ENCODE measurements at regions not wholly inside any gene's neighbourhood (a gene's known extent, or its start where the extent isn't known, plus 50 kb on each side); places are given as distances from the start of the nearest gene placed in this dataset.

GRCh38 chrY:13092986-13093385 is 188.3 kb downstream of the DDX3Y start (continued):
- TF ChIP-seq HNF4G (IDR thresholded peaks at IDR 0.05; ENCODE audit: borderline replicate concordance, low read depth, low read length) (no peak), HNF4G (CRISPR knock-in tag; IDR thresholded peaks at IDR 0.05; ENCODE audit: borderline replicate concordance, low read depth) (no peak)
- TF ChIP-seq, protein P1, sequence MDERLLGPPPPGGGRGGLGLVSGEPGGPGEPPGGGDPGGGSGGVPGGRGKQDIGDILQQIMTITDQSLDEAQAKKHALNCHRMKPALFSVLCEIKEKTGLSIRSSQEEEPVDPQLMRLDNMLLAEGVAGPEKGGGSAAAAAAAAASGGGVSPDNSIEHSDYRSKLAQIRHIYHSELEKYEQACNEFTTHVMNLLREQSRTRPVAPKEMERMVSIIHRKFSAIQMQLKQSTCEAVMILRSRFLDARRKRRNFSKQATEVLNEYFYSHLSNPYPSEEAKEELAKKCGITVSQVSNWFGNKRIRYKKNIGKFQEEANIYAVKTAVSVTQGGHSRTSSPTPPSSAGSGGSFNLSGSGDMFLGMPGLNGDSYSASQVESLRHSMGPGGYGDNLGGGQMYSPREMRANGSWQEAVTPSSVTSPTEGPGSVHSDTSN (CRISPR knock-in tag; IDR thresholded peaks at IDR 0.05), result no peak

DNA sequence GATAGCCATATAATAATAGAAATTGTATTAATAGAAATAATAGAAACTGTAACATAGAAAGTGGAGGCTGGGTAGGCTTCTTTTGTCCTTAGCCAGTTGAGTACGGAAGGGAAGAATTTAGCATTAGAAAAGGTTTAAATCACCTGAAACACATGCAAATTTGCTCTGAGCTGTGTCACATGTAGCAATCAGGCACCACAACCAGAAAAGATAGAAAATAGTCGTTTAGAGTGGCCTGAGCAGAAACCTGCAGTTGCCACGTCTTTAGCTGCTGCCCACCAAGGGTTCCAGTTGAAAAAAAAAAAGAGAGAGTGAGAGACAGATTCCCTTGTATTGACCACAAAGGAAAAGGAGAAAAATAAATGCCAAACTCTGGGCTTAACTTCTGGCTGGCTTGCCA is 188.8 kb downstream of the DDX3Y start:
- no TSS peak for BruUV-seq (replicated peaks)
- DNase-seq (ENCODE audit: low spot score) (no peak), ATAC-seq (no peak), FAIRE-seq (no peak)
- ChIA-PET CTCF (ENCODE audit: low intra/inter-chr PET ratio, low total read pairs) (no interaction called here), POLR2A (no interaction called here)
- intact Hi-C loops (cut with micrococcal nuclease; ENCODE audit: unreplicated experiment), result no loop called here
- H3K27ac ChIP-seq (ENCODE audit: extremely low read length, insufficient read depth, low read length), result no peak overlapping the region
- no peaks in the 10 kb centered on the region for H3K27me3 ChIP-seq (ENCODE audit: control insufficient read depth in 1 of 2, insufficient read depth in 2 of 2, low read length in 2 of 2)
- TF ChIP-seq, protein P2, sequence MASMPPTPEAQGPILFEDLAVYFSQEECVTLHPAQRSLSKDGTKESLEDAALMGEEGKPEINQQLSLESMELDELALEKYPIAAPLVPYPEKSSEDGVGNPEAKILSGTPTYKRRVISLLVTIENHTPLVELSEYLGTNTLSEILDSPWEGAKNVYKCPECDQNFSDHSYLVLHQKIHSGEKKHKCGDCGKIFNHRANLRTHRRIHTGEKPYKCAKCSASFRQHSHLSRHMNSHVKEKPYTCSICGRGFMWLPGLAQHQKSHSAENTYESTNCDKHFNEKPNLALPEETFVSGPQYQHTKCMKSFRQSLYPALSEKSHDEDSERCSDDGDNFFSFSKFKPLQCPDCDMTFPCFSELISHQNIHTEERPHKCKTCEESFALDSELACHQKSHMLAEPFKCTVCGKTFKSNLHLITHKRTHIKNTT (CRISPR knock-in tag; IDR thresholded peaks at IDR 0.05), result no peak
- TF ChIP-seq SOX5 (CRISPR knock-in tag; IDR thresholded peaks at IDR 0.05; ENCODE audit: borderline replicate concordance) (no peak), AHDC1 (CRISPR knock-in tag; IDR thresholded peaks at IDR 0.05; ENCODE audit: borderline replicate concordance) (no peak), MTA1 (CRISPR knock-in tag; IDR thresholded peaks at IDR 0.05; ENCODE audit: borderline replicate concordance) (no peak), SNAI1 (CRISPR knock-in tag; IDR thresholded peaks at IDR 0.05; ENCODE audit: borderline replicate concordance) (no peak), CREB3 (CRISPR knock-in tag; IDR thresholded peaks at IDR 0.05) (no peak), ZBTB1 (CRISPR knock-in tag; IDR thresholded peaks at IDR 0.05; ENCODE audit: borderline replicate concordance) (no peak), ZFX (CRISPR knock-in tag; IDR thresholded peaks at IDR 0.05; ENCODE audit: low read depth) (no peak), MED8 (CRISPR knock-in tag; IDR thresholded peaks at IDR 0.05; ENCODE audit: insufficient replicate concordance) (no peak), ZNF292 (CRISPR knock-in tag; IDR thresholded peaks at IDR 0.05; ENCODE audit: borderline replicate concordance, low read depth) (no peak), ATRX (CRISPR knock-in tag; IDR thresholded peaks at IDR 0.05; ENCODE audit: borderline replicate concordance) (no peak), HNRNPUL1 (IDR thresholded peaks at IDR 0.05; ENCODE audit: low read depth, low read length) (no peak)
- no peak overlapping the region for H3K4me2 ChIP-seq (ENCODE audit: low read depth, low read length)
- H3K4me1 ChIP-seq (ENCODE audit: insufficient read depth, low read length), result no peaks in the 10 kb centered on the region
- no peaks in the 10 kb centered on the region for H3K79me2 ChIP-seq (ENCODE audit: insufficient read depth, low read length)
- H3K9me3 ChIP-seq (ENCODE audit: low read length), result no peaks in the 10 kb centered on the region
- H2AFZ ChIP-seq (ENCODE audit: low read length), result no peak overlapping the region
- no peaks in the 10 kb centered on the region for H4K20me1 ChIP-seq (ENCODE audit: insufficient read depth, low read length)
- WGBS (ENCODE audit: low lambda C conversion rate), result 2% methylated on average over 3 of the region's 3 CpGs
- no peaks in the 10 kb centered on the region for H3K36me3 ChIP-seq (replicated peaks in 1 of 2; ENCODE audit: control insufficient read depth in 1 of 2, insufficient read depth in 2 of 2, low read length in 2 of 2)
- H3K9ac ChIP-seq (ENCODE audit: insufficient read depth, low read depth, low read length), result no peak overlapping the region
- no peak overlapping the region for H3K4me3 ChIP-seq (replicated peaks in 1 of 3; ENCODE audit: insufficient read depth in 1 of 3, low read depth in 2 of 3, low read length in 3 of 3)
- in situ Hi-C loops (cut with HindIII; ENCODE audit: extremely low pct_ligation_motif_present, low pct_unique_long_range_greater_than_20kb), result no loop called here
